B cell (primary cell): ENCODE measurements at regions not wholly inside any gene's neighbourhood (a gene's known extent, or its start where the extent isn't known, plus 50 kb on each side); places are given as distances from the start of the nearest gene placed in this dataset.

Experiments
- EZH2 ChIP-seq: IDR thresholded peaks from 2 replicates; pipeline ENCODE4 v1.6.1; 2012; ENCODE audit warnings: borderline replicate concordance, low read depth, mild to moderate bottlenecking, moderate library complexity, low read length; ENCODE audit not compliant: insufficient read depth, poor library complexity, severe bottlenecking
- TF ChIP-seq, protein P1 (sequence below): fragments of 200-600 bp; IDR thresholded peaks from one replicate; pipeline ENCODE4 v1.8.0; 2022; ENCODE audit warnings: antibody characterized with exemption, mild to moderate bottlenecking

GRCh38 chr10:28236591-28236990, 66.3 kb downstream of the MPP7 start:
- TF ChIP-seq, protein P1, sequence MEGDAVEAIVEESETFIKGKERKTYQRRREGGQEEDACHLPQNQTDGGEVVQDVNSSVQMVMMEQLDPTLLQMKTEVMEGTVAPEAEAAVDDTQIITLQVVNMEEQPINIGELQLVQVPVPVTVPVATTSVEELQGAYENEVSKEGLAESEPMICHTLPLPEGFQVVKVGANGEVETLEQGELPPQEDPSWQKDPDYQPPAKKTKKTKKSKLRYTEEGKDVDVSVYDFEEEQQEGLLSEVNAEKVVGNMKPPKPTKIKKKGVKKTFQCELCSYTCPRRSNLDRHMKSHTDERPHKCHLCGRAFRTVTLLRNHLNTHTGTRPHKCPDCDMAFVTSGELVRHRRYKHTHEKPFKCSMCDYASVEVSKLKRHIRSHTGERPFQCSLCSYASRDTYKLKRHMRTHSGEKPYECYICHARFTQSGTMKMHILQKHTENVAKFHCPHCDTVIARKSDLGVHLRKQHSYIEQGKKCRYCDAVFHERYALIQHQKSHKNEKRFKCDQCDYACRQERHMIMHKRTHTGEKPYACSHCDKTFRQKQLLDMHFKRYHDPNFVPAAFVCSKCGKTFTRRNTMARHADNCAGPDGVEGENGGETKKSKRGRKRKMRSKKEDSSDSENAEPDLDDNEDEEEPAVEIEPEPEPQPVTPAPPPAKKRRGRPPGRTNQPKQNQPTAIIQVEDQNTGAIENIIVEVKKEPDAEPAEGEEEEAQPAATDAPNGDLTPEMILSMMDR = no peak
- no peak for TF ChIP-seq EZH2
